ENCODE measurements at regions not wholly inside any gene's neighbourhood (a gene's known extent, or its start where the extent isn't known, plus 50 kb on each side); places are given as distances from the start of the nearest gene placed in this dataset.

DNA sequence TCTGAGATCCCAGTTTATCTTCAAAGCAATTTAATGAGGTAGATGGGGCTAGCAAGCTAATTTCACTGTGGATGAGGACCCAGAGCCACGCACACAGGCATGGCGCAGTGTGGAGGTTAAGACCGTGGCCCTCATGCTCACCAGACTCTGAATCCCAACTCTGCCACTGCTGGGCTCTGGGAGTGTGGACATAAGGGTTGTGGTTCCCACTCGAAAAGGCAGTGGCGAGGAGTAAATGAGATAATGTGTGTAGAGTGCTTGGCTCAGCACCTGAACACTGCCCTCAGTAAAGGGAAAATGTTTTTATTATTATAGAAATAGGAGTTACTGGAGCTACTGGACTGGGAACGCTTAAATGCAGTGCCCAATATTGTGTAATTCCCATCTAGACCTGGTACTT is 243.5 kb upstream of the TPM1 start:
- Histone ChIP-seq H3K4me3 (ENCODE audit: low read depth, low read length) (no peak overlapping the region), H3K36me3 (ENCODE audit: control insufficient read depth, insufficient read depth, low read length) (no peaks in the 10 kb centered on the region), H3K4me1 (no peaks in the 10 kb centered on the region), H3K79me2 (no peaks in the 10 kb centered on the region), H3K27me3 (ENCODE audit: control insufficient read depth, insufficient read depth, low read length) (no peaks in the 10 kb centered on the region), H3K27ac (no peak overlapping the region), H3K9ac (no peak overlapping the region), H3K4me2 (ENCODE audit: low read length) (no peak overlapping the region), H2AFZ (no peak overlapping the region), H3K9me3 (ENCODE audit: control insufficient read depth, low read length) (no peaks in the 10 kb centered on the region)
- TF ChIP-seq, protein P1, sequence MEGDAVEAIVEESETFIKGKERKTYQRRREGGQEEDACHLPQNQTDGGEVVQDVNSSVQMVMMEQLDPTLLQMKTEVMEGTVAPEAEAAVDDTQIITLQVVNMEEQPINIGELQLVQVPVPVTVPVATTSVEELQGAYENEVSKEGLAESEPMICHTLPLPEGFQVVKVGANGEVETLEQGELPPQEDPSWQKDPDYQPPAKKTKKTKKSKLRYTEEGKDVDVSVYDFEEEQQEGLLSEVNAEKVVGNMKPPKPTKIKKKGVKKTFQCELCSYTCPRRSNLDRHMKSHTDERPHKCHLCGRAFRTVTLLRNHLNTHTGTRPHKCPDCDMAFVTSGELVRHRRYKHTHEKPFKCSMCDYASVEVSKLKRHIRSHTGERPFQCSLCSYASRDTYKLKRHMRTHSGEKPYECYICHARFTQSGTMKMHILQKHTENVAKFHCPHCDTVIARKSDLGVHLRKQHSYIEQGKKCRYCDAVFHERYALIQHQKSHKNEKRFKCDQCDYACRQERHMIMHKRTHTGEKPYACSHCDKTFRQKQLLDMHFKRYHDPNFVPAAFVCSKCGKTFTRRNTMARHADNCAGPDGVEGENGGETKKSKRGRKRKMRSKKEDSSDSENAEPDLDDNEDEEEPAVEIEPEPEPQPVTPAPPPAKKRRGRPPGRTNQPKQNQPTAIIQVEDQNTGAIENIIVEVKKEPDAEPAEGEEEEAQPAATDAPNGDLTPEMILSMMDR (IDR thresholded peaks at IDR 0.05), result no peak

- Histone ChIP-seq H3K4me2 (ENCODE audit: low read length) (no peak overlapping the region), H3K79me2 (no peaks in the 10 kb centered on the region), H3K36me3 (ENCODE audit: control insufficient read depth, insufficient read depth, low read length) (no peaks in the 10 kb centered on the region), H3K27ac (no peak overlapping the region), H3K9me3 (ENCODE audit: control insufficient read depth, low read length) (no peaks in the 10 kb centered on the region), H2AFZ (no peak overlapping the region), H3K27me3 (ENCODE audit: control insufficient read depth, insufficient read depth, low read length) (no peaks in the 10 kb centered on the region), H3K9ac (no peak overlapping the region), H3K4me1 (no peaks in the 10 kb centered on the region), H3K4me3 (ENCODE audit: low read depth, low read length) (no peak overlapping the region)
- TF ChIP-seq, protein P1 (IDR thresholded peaks at IDR 0.05), result no peak
These were observed 242.6 kb upstream of the TPM1 start for GRCh38 chr15:62799919-62800318.

DNA sequence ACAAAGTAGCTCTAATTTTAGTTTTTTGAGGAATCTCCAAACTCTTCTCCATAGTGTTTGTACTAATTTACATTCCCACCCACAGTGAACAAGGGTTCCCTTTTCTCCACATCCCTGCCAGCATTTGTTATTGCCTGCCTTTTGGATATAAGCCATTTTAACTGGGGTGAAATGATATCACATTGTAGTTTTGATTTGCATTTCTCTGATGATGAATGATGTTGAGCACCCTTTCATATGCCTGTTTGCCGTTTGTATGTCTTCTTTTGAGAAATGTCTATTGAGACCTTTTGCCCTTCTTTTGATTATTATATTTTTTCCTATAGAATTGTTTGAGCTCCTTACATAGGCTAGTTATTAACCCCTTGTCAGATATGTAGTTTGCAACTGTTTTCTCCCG is 239.9 kb upstream of the TPM1 start:
- Histone ChIP-seq H3K4me3 (ENCODE audit: low read depth, low read length) (no peak overlapping the region), H3K27ac (no peak overlapping the region), H3K9me3 (ENCODE audit: control insufficient read depth, low read length) (no peaks in the 10 kb centered on the region), H2AFZ (no peak overlapping the region), H3K36me3 (ENCODE audit: control insufficient read depth, insufficient read depth, low read length) (no peaks in the 10 kb centered on the region), H3K27me3 (ENCODE audit: control insufficient read depth, insufficient read depth, low read length) (no peaks in the 10 kb centered on the region), H3K9ac (no peak overlapping the region), H3K4me1 (no peaks in the 10 kb centered on the region), H3K79me2 (no peaks in the 10 kb centered on the region), H3K4me2 (ENCODE audit: low read length) (no peak overlapping the region)
- TF ChIP-seq, protein P1 (IDR thresholded peaks at IDR 0.05), result no peak

DNA sequence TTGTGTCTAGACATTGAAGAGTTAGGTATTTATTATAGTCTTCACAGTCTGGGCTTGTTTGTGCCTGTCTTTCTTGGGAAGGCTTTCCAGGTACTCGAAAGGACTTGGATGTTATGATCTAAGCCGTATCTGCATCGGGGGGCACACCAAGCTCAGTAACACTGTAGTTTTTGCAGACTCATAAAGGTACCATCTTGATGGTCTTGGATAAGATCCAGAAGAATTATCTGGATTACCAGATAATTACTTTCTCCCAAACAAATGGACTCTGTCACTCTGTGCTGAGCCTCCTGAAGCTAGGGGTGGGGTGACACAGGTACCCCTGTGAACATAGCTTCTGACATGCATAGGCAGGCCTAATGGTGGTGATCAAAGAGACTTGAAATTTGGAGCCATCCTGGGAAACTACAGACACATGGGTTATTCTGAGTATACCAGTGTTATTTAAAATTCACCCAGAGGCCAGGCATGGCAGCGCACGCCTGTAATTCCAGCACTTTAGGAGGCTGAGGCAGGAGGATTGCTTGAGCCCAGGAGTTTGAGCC is 238.6 kb upstream of the TPM1 start:
- Histone ChIP-seq H3K9me3 (ENCODE audit: control insufficient read depth, low read length) (no peaks in the 10 kb centered on the region), H2AFZ (no peak overlapping the region), H3K9ac (no peak overlapping the region), H3K4me1 (no peaks in the 10 kb centered on the region), H3K27ac (no peak overlapping the region), H3K36me3 (ENCODE audit: control insufficient read depth, insufficient read depth, low read length) (no peaks in the 10 kb centered on the region), H3K4me3 (ENCODE audit: low read depth, low read length) (no peak overlapping the region), H3K4me2 (ENCODE audit: low read length) (no peak overlapping the region), H3K79me2 (no peaks in the 10 kb centered on the region), H3K27me3 (ENCODE audit: control insufficient read depth, insufficient read depth, low read length) (no peaks in the 10 kb centered on the region)
- TF ChIP-seq, protein P1 (IDR thresholded peaks at IDR 0.05), result no peak

- no peaks in the 10 kb centered on the region for H3K4me1 ChIP-seq
- no peaks in the 10 kb centered on the region for H3K79me2 ChIP-seq
- no peak overlapping the region for H3K27ac ChIP-seq
- H3K4me3 ChIP-seq (ENCODE audit: low read depth, low read length), result no peak overlapping the region
- H3K27me3 ChIP-seq (ENCODE audit: control insufficient read depth, insufficient read depth, low read length), result no peaks in the 10 kb centered on the region
- no peak overlapping the region for H3K9ac ChIP-seq
- no peaks in the 10 kb centered on the region for H3K36me3 ChIP-seq (ENCODE audit: control insufficient read depth, insufficient read depth, low read length)
- no peak overlapping the region for H2AFZ ChIP-seq
- TF ChIP-seq, protein P1 (IDR thresholded peaks at IDR 0.05), result no peak
- no peaks in the 10 kb centered on the region for H3K9me3 ChIP-seq (ENCODE audit: control insufficient read depth, low read length)
- H3K4me2 ChIP-seq (ENCODE audit: low read length), result no peak overlapping the region
These were observed 237.0 kb upstream of the TPM1 start for GRCh38 chr15:62805502-62805901.
